SK-N-SH (cell line): ENCODE measurements at regions not wholly inside any gene's neighbourhood (a gene's known extent, or its start where the extent isn't known, plus 50 kb on each side); places are given as distances from the start of the nearest gene placed in this dataset.

ENCODE experiments used
- POLR2AphosphoS5 ChIP-seq: IDR thresholded peaks from 2 replicates; pipeline ENCODE4 v1.6.1; 2012; ENCODE audit warnings: low read depth, low read length
- SMC3 ChIP-seq: IDR thresholded peaks from 2 replicates; pipeline ENCODE4 v1.6.1; 2012; ENCODE audit warnings: low read depth, low read length, improper control_type of control experiment
- YY1 ChIP-seq: IDR thresholded peaks from 2 replicates; pipeline ENCODE4 v1.4.0; 2012; ENCODE audit warnings: low read depth, mild to moderate bottlenecking
- TF ChIP-seq, protein P1 (sequence below): IDR thresholded peaks from 2 replicates; pipeline ENCODE4 v1.4.0; 2012; ENCODE audit warnings: low read depth

DNA sequence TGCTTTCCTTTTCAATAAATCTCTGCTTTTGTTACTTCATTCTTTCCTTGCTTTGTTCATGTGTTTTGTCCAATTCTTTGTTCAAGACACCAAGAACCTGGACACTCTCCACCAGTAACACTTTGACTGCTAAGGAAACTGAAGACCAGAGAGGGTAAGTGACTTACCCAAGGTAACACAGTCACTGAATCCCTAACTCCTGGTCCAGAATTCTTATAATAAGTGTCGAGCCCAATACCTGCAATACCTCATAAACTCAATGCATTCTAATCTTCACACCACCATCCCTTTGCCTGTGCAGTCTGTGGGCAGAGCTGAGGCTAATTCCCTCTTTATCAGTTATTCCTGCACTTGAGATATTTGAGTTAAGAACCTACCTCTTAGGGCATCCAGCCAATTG lies 237.8 kb downstream of the UACA start:
- no peak for TF ChIP-seq POLR2AphosphoS5
- TF ChIP-seq YY1 = no peak
- TF ChIP-seq, protein P1, sequence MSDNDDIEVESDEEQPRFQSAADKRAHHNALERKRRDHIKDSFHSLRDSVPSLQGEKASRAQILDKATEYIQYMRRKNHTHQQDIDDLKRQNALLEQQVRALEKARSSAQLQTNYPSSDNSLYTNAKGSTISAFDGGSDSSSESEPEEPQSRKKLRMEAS = no peak
- TF ChIP-seq SMC3 = no peak
